Large intestine (tissue), 3 donors: ENCODE measurements at regions not wholly inside any gene's neighbourhood (a gene's known extent, or its start where the extent isn't known, plus 50 kb on each side); places are given as distances from the start of the nearest gene placed in this dataset.

Experiments used
- DNase-seq, 2 donors: peaks; one replicate each; pipeline versions ENCODE4 v3.0.0 to v3.0.0-alpha.2; 2013
- H3K27ac ChIP-seq: one replicate; pipeline ENCODE4 v1.5.1; 2013; ENCODE audit warnings: low read length
- H3K27me3 ChIP-seq: 2 replicates; pipeline ENCODE4 v1.6.1; 2013; ENCODE audit warnings: low read length; ENCODE audit not compliant: control insufficient read depth, insufficient read depth
- H3K36me3 ChIP-seq: 2 replicates; pipeline ENCODE4 v1.6.1; 2013; ENCODE audit warnings: low read length; ENCODE audit not compliant: control insufficient read depth, insufficient read depth
- H3K4me1 ChIP-seq: one replicate; pipeline ENCODE4 v1.6.1; 2013; ENCODE audit warnings: low read length; ENCODE audit not compliant: control insufficient read depth, insufficient read depth
- H3K4me3 ChIP-seq: one replicate; pipeline ENCODE4 v1.5.1; 2013; ENCODE audit warnings: low read length
- H3K9me3 ChIP-seq: one replicate; pipeline ENCODE4 v1.6.1; 2013; ENCODE audit warnings: mild to moderate bottlenecking, low read depth, low read length, moderate library complexity; ENCODE audit not compliant: control insufficient read depth
- WGBS: methylation state at CpG from one replicate; pipeline ENCODE4 v1.1.5; 2013; ENCODE audit warnings: low lambda C conversion rate; ENCODE audit not compliant: insufficient coverage; 5-methylcytosine and 5-hydroxymethylcytosine counted together

- no peaks in the 10 kb centered on the region for H3K27me3 ChIP-seq
- no peaks in the 10 kb centered on the region for H3K9me3 ChIP-seq
- H3K4me1 ChIP-seq, result no peaks in the 10 kb centered on the region
- H3K27ac ChIP-seq, result no peak overlapping the region
- no peaks in the 10 kb centered on the region for H3K36me3 ChIP-seq
- no peak for DNase-seq
- no CpG with 5 or more reads among the region's 5 CpGs for WGBS
- no peak overlapping the region for H3K4me3 ChIP-seq
Observed at GRCh38 chr4:112770114-112770513, 133.2 kb downstream of the LARP7 start.

- H3K4me3 ChIP-seq, result no peak overlapping the region
- no peak overlapping the region for H3K27ac ChIP-seq
- H3K4me1 ChIP-seq, result no peaks in the 10 kb centered on the region
- WGBS, result 86% methylated on average over 1 of the region's 7 CpGs
- no peaks in the 10 kb centered on the region for H3K36me3 ChIP-seq
- no peaks in the 10 kb centered on the region for H3K27me3 ChIP-seq
- no peaks in the 10 kb centered on the region for H3K9me3 ChIP-seq
- no peak for DNase-seq
Observed at GRCh38 chr4:112775801-112776200, 138.9 kb downstream of the LARP7 start.

DNA sequence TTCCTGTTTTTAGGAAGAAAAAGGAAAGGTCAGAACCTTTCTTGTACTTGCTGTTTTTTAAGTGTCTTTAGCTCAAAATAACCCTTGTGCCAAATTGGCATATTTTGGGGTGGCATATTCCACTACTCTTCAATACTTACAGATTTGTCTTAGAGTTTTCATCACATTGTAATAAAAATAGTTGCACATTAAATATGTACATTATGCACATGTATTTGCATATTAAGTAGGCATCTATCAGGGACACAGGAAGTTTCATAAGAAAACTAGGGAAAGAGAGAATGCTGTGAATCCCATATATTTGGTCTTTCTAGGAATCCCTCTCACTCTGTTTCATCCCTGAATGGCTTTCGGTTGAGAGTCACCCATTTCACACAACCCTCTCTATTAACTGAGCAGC, 139.6 kb downstream of the LARP7 start:
- Histone ChIP-seq H3K9me3 (no peaks in the 10 kb centered on the region), H3K36me3 (no peaks in the 10 kb centered on the region), H3K27me3 (no peaks in the 10 kb centered on the region), H3K4me1 (no peaks in the 10 kb centered on the region), H3K4me3 (no peak overlapping the region), H3K27ac (no peak overlapping the region)
- DNase-seq, result no peak
- no CpG with 5 or more reads among the region's 1 CpG for WGBS

- Histone ChIP-seq H3K9me3 (no peaks in the 10 kb centered on the region), H3K4me3 (no peak overlapping the region), H3K27me3 (no peaks in the 10 kb centered on the region), H3K4me1 (no peaks in the 10 kb centered on the region), H3K36me3 (no peaks in the 10 kb centered on the region), H3K27ac (no peak overlapping the region)
- no peak for DNase-seq
- no CpG with 5 or more reads among the region's 7 CpGs for WGBS
Observed at GRCh38 chr4:112778520-112778919, 141.6 kb downstream of the LARP7 start.

DNA sequence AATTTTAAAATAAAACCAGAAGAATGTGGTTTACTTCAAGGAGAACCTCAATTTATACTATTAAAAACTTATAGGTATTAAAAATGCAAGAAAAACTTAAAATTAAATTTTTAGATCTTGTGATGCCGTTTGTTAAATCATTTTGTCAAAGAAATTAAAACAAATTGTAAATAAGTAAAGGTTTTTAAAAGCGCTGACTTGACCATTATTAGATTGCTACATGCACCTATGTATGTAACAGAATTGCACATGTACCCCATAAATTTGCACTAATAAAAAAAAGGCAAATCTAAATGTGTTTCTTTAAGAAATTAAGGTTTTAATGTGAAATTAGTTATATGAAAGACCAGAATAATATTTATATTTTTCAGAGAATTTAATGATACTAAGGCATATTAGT, 156.1 kb downstream of the LARP7 start:
- DNase-seq, result no peak
- no peaks in the 10 kb centered on the region for H3K36me3 ChIP-seq
- H3K4me3 ChIP-seq, result no peak overlapping the region
- no CpG with 5 or more reads among the region's 2 CpGs for WGBS
- H3K4me1 ChIP-seq, result peaks cover 4% of the 10 kb centered on the region
- no peaks in the 10 kb centered on the region for H3K9me3 ChIP-seq
- H3K27me3 ChIP-seq, result no peaks in the 10 kb centered on the region
- no peak overlapping the region for H3K27ac ChIP-seq

GRCh38 chr4:112800001-112800400, 163.1 kb downstream of the LARP7 start:
- 100% methylated on average over 1 of the region's 5 CpGs for WGBS
- no peak overlapping the region for H3K27ac ChIP-seq
- H3K4me3 ChIP-seq, result no peak overlapping the region
- H3K36me3 ChIP-seq, result no peaks in the 10 kb centered on the region
- no peaks in the 10 kb centered on the region for H3K4me1 ChIP-seq
- H3K27me3 ChIP-seq, result no peaks in the 10 kb centered on the region
- no peak for DNase-seq
- H3K9me3 ChIP-seq, result no peaks in the 10 kb centered on the region

DNA sequence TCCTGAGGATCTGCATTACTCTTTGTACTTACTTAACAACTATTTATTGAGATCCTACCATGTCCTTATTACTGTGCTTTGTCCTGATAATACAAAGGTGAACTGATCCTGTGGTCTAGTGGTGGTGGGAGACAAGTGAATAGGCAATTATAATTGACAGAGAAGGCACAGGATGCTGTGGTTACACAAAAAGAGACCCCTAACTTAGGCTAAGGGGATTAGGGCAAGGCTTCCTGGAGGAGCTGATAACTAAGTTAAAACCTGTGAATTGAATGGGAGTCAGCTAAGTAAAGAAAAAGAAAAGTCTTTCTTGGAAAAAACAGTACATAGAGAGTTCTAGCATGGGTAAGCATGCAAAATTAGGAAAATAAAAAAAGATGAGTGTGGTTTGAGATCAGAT, 164.4 kb downstream of the LARP7 start:
- Histone ChIP-seq H3K36me3 (no peaks in the 10 kb centered on the region), H3K4me3 (no peak overlapping the region), H3K9me3 (no peaks in the 10 kb centered on the region), H3K4me1 (no peaks in the 10 kb centered on the region), H3K27me3 (no peaks in the 10 kb centered on the region), H3K27ac (no peak overlapping the region)
- DNase-seq, result no peak

DNA sequence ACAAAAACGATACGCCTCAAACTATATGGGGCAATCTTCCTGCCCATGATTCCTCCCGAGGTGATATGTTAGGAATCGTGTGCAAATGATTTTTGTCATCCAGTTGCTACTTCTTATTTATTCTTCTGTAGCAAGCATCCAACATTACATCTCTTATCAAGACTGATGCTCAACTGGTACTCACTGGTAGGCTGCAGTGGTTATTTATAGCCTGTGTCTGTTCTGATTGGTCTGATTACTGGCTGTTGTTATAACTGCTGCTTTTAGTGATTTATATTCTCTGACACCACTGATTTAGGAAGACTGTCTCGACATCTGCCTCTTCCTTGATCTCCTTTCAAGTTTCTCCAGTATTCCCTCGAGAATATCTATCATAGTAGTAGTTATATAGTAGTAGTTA, 165.8 kb downstream of the LARP7 start:
- WGBS, result 67% methylated on average over 2 of the region's 6 CpGs
- Histone ChIP-seq H3K9me3 (no peaks in the 10 kb centered on the region), H3K36me3 (no peaks in the 10 kb centered on the region), H3K27ac (no peak overlapping the region), H3K27me3 (no peaks in the 10 kb centered on the region), H3K4me1 (no peaks in the 10 kb centered on the region), H3K4me3 (no peak overlapping the region)
- no peak for DNase-seq

DNA sequence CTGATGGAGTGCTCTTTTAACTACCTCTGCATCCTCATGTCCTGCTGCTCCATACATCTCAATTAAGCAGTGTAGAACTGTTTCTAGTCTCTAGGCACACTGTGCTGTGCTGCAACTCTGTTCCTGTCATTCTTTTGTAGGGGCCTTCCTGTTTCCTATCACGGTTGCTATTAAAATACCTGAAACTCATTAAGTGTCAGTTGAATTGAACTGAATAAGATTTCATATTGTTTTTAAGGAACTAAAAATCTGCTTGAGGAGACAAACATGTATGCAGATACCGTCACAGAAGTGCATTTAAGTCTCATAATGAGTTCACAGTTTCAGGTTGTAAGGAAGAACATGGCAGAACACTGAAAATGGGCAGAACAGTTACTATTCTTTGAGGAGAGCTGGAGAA, 170.1 kb downstream of the LARP7 start:
- H3K4me1 ChIP-seq, result no peaks in the 10 kb centered on the region
- H3K27me3 ChIP-seq, result no peaks in the 10 kb centered on the region
- no peaks in the 10 kb centered on the region for H3K36me3 ChIP-seq
- H3K27ac ChIP-seq, result no peak overlapping the region
- WGBS, result 80% methylated on average over 1 of the region's 2 CpGs
- no peak overlapping the region for H3K4me3 ChIP-seq
- no peak for DNase-seq
- no peaks in the 10 kb centered on the region for H3K9me3 ChIP-seq

GRCh38 chr4:112808001-112808400, 171.1 kb downstream of the LARP7 start:
- H3K9me3 ChIP-seq, result no peaks in the 10 kb centered on the region
- WGBS, result 80% methylated on average over 1 of the region's 1 CpG
- H3K27me3 ChIP-seq, result no peaks in the 10 kb centered on the region
- no peak overlapping the region for H3K4me3 ChIP-seq
- H3K36me3 ChIP-seq, result no peaks in the 10 kb centered on the region
- no peak for DNase-seq
- H3K4me1 ChIP-seq, result no peaks in the 10 kb centered on the region
- H3K27ac ChIP-seq, result no peak overlapping the region

- peaks cover 8% of the 10 kb centered on the region for H3K27me3 ChIP-seq
- no peak overlapping the region for H3K4me3 ChIP-seq
- no peaks in the 10 kb centered on the region for H3K4me1 ChIP-seq
- no peak for DNase-seq
- WGBS, result no CpG with 5 or more reads among the region's 2 CpGs
- H3K27ac ChIP-seq, result no peak overlapping the region
- no peaks in the 10 kb centered on the region for H3K9me3 ChIP-seq
- H3K36me3 ChIP-seq, result no peaks in the 10 kb centered on the region
Observed at GRCh38 chr4:112813790-112814189, 176.8 kb downstream of the LARP7 start.
